ENCODE measurements at regions not wholly inside any gene's neighbourhood (a gene's known extent, or its start where the extent isn't known, plus 50 kb on each side); places are given as distances from the start of the nearest gene placed in this dataset.

DNA sequence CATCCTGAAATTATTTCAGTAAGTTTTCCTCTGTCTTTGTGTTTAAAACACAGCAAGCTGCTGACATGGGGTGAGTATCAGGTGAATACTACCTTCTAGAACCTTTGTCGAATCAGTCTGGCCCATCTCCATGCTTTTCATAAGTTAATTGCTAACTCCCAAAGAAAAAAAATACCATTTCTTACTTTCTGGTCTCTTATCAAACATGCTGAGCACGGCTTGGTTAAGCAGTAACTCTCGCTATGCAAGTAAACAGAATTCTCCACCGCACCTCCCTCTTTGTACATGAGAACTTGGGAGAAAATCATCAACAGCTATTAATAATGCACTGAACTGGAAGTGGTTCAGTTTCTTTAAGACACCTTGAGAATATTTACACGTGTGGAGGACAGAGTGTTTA is 88.6 kb downstream of the FGF9 start:
- H3K9me3 Mint-ChIP-seq: no peaks in the 10 kb centered on the region
- H3K36me3 Mint-ChIP-seq (ENCODE audit: low read depth): no peaks in the 10 kb centered on the region
- Histone ChIP-seq H3K4me1 (ENCODE audit: insufficient read depth) (peaks cover 10% of the 10 kb centered on the region; the same call in 1 of the 2 replicates), H3K36me3 (ENCODE audit: insufficient read depth) (no peaks in the 10 kb centered on the region), H3K27ac (ENCODE audit: low read depth) (no peak overlapping the region), H3K9me2 (ENCODE audit: insufficient read depth) (no peaks in the 10 kb centered on the region), H3K4me3 (no peak overlapping the region), H3K27me3 (ENCODE audit: insufficient read depth) (no peaks in the 10 kb centered on the region), H2AFZ (peak overlapping the region; percentile 21), H3F3A (replicated peaks; ENCODE audit: low read depth) (0 out of 2 replicates have a peak, but pooled peaks cover 3% of the 10 kb centered on the region), H3K79me2 (replicated peaks; ENCODE audit: insufficient read depth) (no peaks in the 10 kb centered on the region), H4K20me1 (replicated peaks; ENCODE audit: insufficient read depth) (no peaks in the 10 kb centered on the region), H3K4me2 (0 out of 2 replicates have a peak overlapping the region, but pooled peaks have one; percentile 22)
- DNase-seq (ENCODE audit: low spot score) (no peak), ATAC-seq (no peak)
- H3K4me3 Mint-ChIP-seq: no peak overlapping the region
- no peak overlapping the region for H3K27ac Mint-ChIP-seq
- TF ChIP-seq, protein P1, sequence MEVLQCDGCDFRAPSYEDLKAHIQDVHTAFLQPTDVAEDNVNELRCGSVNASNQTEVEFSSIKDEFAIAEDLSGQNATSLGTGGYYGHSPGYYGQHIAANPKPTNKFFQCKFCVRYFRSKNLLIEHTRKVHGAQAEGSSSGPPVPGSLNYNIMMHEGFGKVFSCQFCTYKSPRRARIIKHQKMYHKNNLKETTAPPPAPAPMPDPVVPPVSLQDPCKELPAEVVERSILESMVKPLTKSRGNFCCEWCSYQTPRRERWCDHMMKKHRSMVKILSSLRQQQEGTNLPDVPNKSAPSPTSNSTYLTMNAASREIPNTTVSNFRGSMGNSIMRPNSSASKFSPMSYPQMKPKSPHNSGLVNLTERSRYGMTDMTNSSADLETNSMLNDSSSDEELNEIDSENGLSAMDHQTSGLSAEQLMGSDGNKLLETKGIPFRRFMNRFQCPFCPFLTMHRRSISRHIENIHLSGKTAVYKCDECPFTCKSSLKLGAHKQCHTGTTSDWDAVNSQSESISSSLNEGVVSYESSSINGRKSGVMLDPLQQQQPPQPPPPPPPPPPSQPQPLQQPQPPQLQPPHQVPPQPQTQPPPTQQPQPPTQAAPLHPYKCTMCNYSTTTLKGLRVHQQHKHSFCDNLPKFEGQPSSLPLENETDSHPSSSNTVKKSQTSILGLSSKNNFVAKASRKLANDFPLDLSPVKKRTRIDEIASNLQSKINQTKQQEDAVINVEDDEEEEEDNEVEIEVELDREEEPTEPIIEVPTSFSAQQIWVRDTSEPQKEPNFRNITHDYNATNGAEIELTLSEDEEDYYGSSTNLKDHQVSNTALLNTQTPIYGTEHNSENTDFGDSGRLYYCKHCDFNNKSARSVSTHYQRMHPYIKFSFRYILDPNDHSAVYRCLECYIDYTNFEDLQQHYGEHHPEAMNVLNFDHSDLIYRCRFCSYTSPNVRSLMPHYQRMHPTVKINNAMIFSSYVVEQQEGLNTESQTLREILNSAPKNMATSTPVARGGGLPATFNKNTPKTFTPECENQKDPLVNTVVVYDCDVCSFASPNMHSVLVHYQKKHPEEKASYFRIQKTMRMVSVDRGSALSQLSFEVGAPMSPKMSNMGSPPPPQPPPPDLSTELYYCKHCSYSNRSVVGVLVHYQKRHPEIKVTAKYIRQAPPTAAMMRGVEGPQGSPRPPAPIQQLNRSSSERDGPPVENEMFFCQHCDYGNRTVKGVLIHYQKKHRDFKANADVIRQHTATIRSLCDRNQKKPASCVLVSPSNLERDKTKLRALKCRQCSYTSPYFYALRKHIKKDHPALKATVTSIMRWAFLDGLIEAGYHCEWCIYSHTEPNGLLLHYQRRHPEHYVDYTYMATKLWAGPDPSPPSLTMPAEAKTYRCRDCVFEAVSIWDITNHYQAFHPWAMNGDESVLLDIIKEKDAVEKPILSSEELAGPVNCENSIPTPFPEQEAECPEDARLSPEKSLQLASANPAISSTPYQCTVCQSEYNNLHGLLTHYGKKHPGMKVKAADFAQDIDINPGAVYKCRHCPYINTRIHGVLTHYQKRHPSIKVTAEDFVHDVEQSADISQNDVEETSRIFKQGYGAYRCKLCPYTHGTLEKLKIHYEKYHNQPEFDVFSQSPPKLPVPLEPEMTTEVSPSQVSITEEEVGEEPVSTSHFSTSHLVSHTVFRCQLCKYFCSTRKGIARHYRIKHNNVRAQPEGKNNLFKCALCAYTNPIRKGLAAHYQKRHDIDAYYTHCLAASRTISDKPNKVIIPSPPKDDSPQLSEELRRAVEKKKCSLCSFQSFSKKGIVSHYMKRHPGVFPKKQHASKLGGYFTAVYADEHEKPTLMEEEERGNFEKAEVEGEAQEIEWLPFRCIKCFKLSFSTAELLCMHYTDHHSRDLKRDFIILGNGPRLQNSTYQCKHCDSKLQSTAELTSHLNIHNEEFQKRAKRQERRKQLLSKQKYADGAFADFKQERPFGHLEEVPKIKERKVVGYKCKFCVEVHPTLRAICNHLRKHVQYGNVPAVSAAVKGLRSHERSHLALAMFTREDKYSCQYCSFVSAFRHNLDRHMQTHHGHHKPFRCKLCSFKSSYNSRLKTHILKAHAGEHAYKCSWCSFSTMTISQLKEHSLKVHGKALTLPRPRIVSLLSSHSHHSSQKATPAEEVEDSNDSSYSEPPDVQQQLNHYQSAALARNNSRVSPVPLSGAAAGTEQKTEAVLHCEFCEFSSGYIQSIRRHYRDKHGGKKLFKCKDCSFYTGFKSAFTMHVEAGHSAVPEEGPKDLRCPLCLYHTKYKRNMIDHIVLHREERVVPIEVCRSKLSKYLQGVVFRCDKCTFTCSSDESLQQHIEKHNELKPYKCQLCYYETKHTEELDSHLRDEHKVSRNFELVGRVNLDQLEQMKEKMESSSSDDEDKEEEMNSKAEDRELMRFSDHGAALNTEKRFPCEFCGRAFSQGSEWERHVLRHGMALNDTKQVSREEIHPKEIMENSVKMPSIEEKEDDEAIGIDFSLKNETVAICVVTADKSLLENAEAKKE (CRISPR knock-in tag; IDR thresholded peaks at IDR 0.05): no peak
- TF ChIP-seq EZH2phosphoT487 (IDR thresholded peaks at IDR 0.05; ENCODE audit: unreplicated experiment): no peak
- TF ChIP-seq, protein P2, sequence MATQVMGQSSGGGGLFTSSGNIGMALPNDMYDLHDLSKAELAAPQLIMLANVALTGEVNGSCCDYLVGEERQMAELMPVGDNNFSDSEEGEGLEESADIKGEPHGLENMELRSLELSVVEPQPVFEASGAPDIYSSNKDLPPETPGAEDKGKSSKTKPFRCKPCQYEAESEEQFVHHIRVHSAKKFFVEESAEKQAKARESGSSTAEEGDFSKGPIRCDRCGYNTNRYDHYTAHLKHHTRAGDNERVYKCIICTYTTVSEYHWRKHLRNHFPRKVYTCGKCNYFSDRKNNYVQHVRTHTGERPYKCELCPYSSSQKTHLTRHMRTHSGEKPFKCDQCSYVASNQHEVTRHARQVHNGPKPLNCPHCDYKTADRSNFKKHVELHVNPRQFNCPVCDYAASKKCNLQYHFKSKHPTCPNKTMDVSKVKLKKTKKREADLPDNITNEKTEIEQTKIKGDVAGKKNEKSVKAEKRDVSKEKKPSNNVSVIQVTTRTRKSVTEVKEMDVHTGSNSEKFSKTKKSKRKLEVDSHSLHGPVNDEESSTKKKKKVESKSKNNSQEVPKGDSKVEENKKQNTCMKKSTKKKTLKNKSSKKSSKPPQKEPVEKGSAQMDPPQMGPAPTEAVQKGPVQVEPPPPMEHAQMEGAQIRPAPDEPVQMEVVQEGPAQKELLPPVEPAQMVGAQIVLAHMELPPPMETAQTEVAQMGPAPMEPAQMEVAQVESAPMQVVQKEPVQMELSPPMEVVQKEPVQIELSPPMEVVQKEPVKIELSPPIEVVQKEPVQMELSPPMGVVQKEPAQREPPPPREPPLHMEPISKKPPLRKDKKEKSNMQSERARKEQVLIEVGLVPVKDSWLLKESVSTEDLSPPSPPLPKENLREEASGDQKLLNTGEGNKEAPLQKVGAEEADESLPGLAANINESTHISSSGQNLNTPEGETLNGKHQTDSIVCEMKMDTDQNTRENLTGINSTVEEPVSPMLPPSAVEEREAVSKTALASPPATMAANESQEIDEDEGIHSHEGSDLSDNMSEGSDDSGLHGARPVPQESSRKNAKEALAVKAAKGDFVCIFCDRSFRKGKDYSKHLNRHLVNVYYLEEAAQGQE (IDR thresholded peaks at IDR 0.05; ENCODE audit: unreplicated experiment): no peak
- no peak for TF ChIP-seq POLR2AphosphoS5 (IDR thresholded peaks at IDR 0.05; ENCODE audit: low read depth)
- TF ChIP-seq EZH2 (IDR thresholded peaks at IDR 0.05; ENCODE audit: low read depth, unreplicated experiment): no peak
- TF ChIP-seq STAT1 (IDR thresholded peaks at IDR 0.05; ENCODE audit: unreplicated experiment): no peak
- no peak for TF ChIP-seq ZNF114 (CRISPR knock-in tag; IDR thresholded peaks at IDR 0.05)
- TF ChIP-seq, protein P3, sequence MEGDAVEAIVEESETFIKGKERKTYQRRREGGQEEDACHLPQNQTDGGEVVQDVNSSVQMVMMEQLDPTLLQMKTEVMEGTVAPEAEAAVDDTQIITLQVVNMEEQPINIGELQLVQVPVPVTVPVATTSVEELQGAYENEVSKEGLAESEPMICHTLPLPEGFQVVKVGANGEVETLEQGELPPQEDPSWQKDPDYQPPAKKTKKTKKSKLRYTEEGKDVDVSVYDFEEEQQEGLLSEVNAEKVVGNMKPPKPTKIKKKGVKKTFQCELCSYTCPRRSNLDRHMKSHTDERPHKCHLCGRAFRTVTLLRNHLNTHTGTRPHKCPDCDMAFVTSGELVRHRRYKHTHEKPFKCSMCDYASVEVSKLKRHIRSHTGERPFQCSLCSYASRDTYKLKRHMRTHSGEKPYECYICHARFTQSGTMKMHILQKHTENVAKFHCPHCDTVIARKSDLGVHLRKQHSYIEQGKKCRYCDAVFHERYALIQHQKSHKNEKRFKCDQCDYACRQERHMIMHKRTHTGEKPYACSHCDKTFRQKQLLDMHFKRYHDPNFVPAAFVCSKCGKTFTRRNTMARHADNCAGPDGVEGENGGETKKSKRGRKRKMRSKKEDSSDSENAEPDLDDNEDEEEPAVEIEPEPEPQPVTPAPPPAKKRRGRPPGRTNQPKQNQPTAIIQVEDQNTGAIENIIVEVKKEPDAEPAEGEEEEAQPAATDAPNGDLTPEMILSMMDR (conservative IDR thresholded peaks at IDR 0.05; ENCODE audit: low read depth in 2 of 2): no peak
- TF ChIP-seq, protein P4, sequence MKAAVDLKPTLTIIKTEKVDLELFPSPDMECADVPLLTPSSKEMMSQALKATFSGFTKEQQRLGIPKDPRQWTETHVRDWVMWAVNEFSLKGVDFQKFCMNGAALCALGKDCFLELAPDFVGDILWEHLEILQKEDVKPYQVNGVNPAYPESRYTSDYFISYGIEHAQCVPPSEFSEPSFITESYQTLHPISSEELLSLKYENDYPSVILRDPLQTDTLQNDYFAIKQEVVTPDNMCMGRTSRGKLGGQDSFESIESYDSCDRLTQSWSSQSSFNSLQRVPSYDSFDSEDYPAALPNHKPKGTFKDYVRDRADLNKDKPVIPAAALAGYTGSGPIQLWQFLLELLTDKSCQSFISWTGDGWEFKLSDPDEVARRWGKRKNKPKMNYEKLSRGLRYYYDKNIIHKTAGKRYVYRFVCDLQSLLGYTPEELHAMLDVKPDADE (IDR thresholded peaks at IDR 0.05): no peak
- TF ChIP-seq ZNF331 (CRISPR knock-in tag; IDR thresholded peaks at IDR 0.05; ENCODE audit: low read depth): no peak
- TF ChIP-seq JUNB (IDR thresholded peaks at IDR 0.05; ENCODE audit: unreplicated experiment): no peak
- TF ChIP-seq NANOG (IDR thresholded peaks at IDR 0.05; ENCODE audit: borderline replicate concordance): no peak
- TF ChIP-seq CREB1 (CRISPR knock-in tag; IDR thresholded peaks at IDR 0.05; ENCODE audit: low read depth): no peak
- peaks cover 36% of the 10 kb centered on the region for H3K4me1 Mint-ChIP-seq
- H3K27me3 Mint-ChIP-seq (ENCODE audit: insufficient read depth, low read depth, poor library complexity): peaks cover 12% of the 10 kb centered on the region

All from GM23338 (cell line).